DND-41 (cell line): ENCODE measurements at regions not wholly inside any gene's neighbourhood (a gene's known extent, or its start where the extent isn't known, plus 50 kb on each side); places are given as distances from the start of the nearest gene placed in this dataset.
"Not testable (repeated sequence)": the region's sequence is repeated elsewhere in the genome, so short reads cannot be mapped to it uniquely, and the experiment has no call there.

Source experiments
- ATAC-seq: fragments of 200-7000 bp; cut with Tn5 transposase; 3 replicates; pipeline ENCODE4 v1.9.1; 2021; ENCODE audit warnings: low read depth; ENCODE audit not compliant: insufficient read depth
- DNase-seq: peaks from one replicate; pipeline ENCODE4 v3.0.0-alpha.2; 2020
- H2AFZ ChIP-seq: 2 replicates; pipeline ENCODE4 v1.6.0; 2012; ENCODE audit warnings: low read depth, low read length
- H3K27ac ChIP-seq: 2 replicates; pipeline ENCODE4 v1.5.1; 2012; ENCODE audit warnings: low read length, inconsistent platforms
- H3K27me3 ChIP-seq: fragments of 200-600 bp; sonication (generic); 2 replicates; pipeline ENCODE4 v1.6.0; 2012; ENCODE audit warnings: low read length, mild to moderate bottlenecking, inconsistent platforms; ENCODE audit not compliant: insufficient read depth, poor library complexity
- H3K36me3 ChIP-seq: 2 replicates; pipeline ENCODE4 v1.5.1; 2012; ENCODE audit warnings: low read length, inconsistent platforms; ENCODE audit not compliant: insufficient read depth
- H3K4me1 ChIP-seq: 2 replicates; pipeline ENCODE4 v1.5.1; 2012; ENCODE audit warnings: mild to moderate bottlenecking, low read length; ENCODE audit not compliant: insufficient read depth
- H3K4me2 ChIP-seq: 2 replicates; pipeline ENCODE4 v1.6.0; 2012; ENCODE audit warnings: mild to moderate bottlenecking, moderate library complexity, low read length, inconsistent platforms; ENCODE audit not compliant: insufficient read depth
- H3K4me3 ChIP-seq, 2 experiments: fragments of 200-600 bp in 1 of 2; shearing (Covaris generic) in 1 of 2; 2 replicates each; pipeline ENCODE4 v1.5.1; 2012 to 2016; ENCODE audit warnings: inconsistent platforms in 2 of 2, low read length in 2 of 2, mild to moderate bottlenecking in 2 of 2, low read depth in 1 of 2, moderate library complexity in 1 of 2
- H3K79me2 ChIP-seq: 2 replicates; pipeline ENCODE4 v1.6.0; 2012; ENCODE audit warnings: low read length, inconsistent platforms; ENCODE audit not compliant: insufficient read depth
- H3K9ac ChIP-seq: 2 replicates; pipeline ENCODE4 v1.6.0; 2012; ENCODE audit warnings: low read depth, mild to moderate bottlenecking, inconsistent platforms, low read length, moderate library complexity
- H3K9me3 ChIP-seq: 2 replicates; pipeline ENCODE4 v1.5.1; 2012; ENCODE audit warnings: low read length, moderate library complexity, mild to moderate bottlenecking, inconsistent platforms; ENCODE audit not compliant: insufficient read depth, severe bottlenecking
- H4K20me1 ChIP-seq: 2 replicates; pipeline ENCODE4 v1.6.0; 2012; ENCODE audit warnings: low read length; ENCODE audit not compliant: insufficient read depth
- EZH2 ChIP-seq: IDR thresholded peaks from 3 replicates; pipeline ENCODE4 v1.6.1; 2012; ENCODE audit warnings: borderline replicate concordance, low read depth, mild to moderate bottlenecking, moderate library complexity, low read length, inconsistent platforms; ENCODE audit not compliant: severe bottlenecking
- TF ChIP-seq, protein P1 (sequence below): IDR thresholded peaks from 2 replicates; pipeline ENCODE4 v1.5.1; 2012; ENCODE audit warnings: borderline replicate concordance, low read length, moderate library complexity, mild to moderate bottlenecking; ENCODE audit not compliant: poor library complexity, severe bottlenecking; ENCODE audit errors: extremely low read depth

DNA sequence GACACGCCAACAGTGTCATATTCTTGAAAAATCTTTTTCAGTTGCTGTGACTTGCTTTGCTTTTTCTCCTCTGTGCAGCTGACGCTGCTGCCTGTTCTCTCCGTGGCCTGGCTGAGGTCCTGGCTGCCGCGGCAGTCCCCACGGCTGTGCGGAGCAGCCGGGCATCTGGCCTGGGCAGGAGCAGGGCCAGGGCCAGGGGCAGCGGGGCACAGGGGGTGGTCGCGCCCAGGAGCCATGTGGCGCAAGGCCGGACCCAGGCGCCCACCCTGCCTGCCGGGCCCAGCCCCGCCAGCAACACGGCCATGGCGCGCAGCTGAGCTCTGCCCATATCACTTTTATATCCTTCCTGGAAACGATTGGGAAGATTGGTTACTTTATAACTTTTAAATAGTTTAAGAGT is 109.4 kb upstream of the ACBD5 start:
- H3K27ac ChIP-seq: no peak overlapping the region
- TF ChIP-seq EZH2: no peak
- TF ChIP-seq, protein P1, sequence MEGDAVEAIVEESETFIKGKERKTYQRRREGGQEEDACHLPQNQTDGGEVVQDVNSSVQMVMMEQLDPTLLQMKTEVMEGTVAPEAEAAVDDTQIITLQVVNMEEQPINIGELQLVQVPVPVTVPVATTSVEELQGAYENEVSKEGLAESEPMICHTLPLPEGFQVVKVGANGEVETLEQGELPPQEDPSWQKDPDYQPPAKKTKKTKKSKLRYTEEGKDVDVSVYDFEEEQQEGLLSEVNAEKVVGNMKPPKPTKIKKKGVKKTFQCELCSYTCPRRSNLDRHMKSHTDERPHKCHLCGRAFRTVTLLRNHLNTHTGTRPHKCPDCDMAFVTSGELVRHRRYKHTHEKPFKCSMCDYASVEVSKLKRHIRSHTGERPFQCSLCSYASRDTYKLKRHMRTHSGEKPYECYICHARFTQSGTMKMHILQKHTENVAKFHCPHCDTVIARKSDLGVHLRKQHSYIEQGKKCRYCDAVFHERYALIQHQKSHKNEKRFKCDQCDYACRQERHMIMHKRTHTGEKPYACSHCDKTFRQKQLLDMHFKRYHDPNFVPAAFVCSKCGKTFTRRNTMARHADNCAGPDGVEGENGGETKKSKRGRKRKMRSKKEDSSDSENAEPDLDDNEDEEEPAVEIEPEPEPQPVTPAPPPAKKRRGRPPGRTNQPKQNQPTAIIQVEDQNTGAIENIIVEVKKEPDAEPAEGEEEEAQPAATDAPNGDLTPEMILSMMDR: no peak
- no peaks in the 10 kb centered on the region for H3K27me3 ChIP-seq
- no peaks in the 10 kb centered on the region for H3K9me3 ChIP-seq
- H3K4me2 ChIP-seq: no peak overlapping the region
- H4K20me1 ChIP-seq: no peaks in the 10 kb centered on the region
- no peak for ATAC-seq
- no peak overlapping the region for H3K4me3 ChIP-seq
- peaks cover 13% of the 10 kb centered on the region; the same call in 1 of the 2 replicates for H3K4me1 ChIP-seq
- H2AFZ ChIP-seq: no peak overlapping the region
- H3K9ac ChIP-seq: no peak overlapping the region
- no peak for DNase-seq
- no peaks in the 10 kb centered on the region for H3K79me2 ChIP-seq
- no peaks in the 10 kb centered on the region for H3K36me3 ChIP-seq

DNA sequence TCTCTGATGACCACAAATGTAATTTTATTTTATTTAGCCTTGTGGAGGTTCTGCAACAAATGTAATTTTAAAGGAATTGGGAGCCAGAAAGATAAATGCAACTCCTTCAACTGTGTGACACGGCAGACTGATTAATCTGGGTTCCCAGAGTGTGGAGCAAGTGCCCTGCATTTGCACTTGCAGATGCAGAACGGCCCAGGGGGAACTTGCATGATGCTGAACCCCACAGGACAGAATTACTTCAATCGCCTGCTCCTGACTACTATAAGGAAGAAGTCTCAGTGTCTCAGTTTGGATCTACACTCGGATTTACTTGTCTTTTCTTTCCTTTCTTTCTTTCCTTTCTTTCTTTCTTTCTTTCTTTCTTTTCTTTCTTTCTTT is 107.2 kb upstream of the ACBD5 start:
- H3K4me3 ChIP-seq, H3K9me3 ChIP-seq, H3K36me3 ChIP-seq, H3K79me2 ChIP-seq, H2AFZ ChIP-seq, H3K4me2 ChIP-seq, H3K9ac ChIP-seq, H3K27ac ChIP-seq, H3K27me3 ChIP-seq, H4K20me1 ChIP-seq: not testable (repeated sequence)
- ATAC-seq (peak; percentile 80), DNase-seq (peak; percentile 20)
- peaks cover 13% of the 10 kb centered on the region; the same call in 1 of the 2 replicates for H3K4me1 ChIP-seq

DNA sequence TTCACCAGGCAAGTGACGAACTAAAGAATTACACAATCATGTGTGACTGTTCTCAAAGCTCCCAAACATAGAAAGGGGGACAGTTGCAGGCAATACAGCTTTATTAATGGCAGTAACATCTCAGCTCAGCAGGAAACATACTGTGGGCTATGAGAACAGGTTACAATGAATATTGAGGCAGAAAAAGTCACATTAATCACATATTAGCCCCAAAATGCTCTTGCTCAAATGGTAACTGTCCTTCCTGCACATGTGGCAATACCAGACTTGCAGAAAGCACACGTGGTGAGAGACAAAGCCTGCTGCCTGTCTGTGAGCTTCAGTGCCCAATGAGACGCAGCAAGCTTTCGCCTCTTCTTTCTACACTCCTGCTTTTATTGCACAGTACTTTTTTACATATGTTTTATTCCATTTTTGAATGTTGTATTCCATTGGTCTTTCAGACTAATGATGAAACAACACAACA is 104.9 kb upstream of the ACBD5 start:
- Histone ChIP-seq H2AFZ (no peak overlapping the region), H3K4me1 (peaks cover 13% of the 10 kb centered on the region; the same call in 1 of the 2 replicates), H3K4me2 (no peak overlapping the region), H3K79me2 (no peaks in the 10 kb centered on the region), H3K4me3 (no peak overlapping the region), H3K9me3 (no peaks in the 10 kb centered on the region), H3K9ac (no peak overlapping the region), H3K36me3 (no peaks in the 10 kb centered on the region), H3K27me3 (peaks cover 11% of the 10 kb centered on the region), H3K27ac (no peak overlapping the region), H4K20me1 (no peaks in the 10 kb centered on the region)
- TF ChIP-seq EZH2: no peak
- TF ChIP-seq, protein P1: no peak
- ATAC-seq (peak; percentile 42; the same call in 1 of the 3 replicates), DNase-seq (no peak)

DNA sequence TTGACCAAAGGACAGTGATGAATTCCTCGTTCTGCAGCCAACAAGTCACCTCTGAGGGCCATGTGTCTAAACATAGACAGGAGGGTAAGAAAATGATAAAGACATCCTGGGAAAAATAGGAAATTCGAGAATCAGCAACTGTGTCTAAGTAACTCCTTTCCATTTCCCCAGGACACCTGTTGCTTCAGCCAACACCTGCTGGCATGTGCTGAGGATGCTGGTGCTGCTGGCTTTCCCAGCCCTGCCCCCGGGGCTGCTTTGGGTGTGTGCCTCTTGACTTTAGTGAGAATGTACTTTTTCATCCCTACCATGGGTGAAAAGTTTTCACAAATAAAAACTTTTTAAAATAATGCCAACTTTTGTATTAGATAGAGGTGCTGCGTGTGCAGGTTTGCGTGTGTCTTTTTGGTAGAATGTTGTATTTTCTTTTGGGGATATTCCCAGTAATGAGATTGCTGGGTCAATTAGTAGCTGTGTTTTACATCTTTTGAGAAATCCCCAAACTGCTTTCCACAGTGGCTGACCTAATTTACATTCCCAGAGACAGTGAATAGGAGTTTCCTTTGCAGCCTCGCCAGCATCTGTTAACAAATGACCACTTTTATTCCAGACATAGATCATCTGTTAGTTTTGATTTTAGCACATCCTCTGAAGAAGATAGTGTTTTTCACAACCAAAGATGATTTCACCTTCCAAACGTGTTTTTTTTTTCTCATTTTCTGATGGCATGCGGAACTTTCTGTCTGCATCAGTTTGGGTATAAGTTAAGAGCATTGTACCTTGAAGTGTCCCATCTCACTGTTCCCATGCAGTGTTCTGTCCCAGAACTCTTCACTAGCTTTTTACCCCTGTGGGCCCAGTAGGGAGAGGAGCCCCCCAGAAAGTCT is 104.2 kb upstream of the ACBD5 start:
- TF ChIP-seq, protein P1: no peak
- TF ChIP-seq EZH2: no peak
- no peak overlapping the region for H3K9ac ChIP-seq
- H2AFZ ChIP-seq: no peak overlapping the region
- peaks cover 13% of the 10 kb centered on the region; the same call in 1 of the 2 replicates for H3K4me1 ChIP-seq
- no peak overlapping the region for H3K4me2 ChIP-seq
- H3K79me2 ChIP-seq: no peaks in the 10 kb centered on the region
- H3K27ac ChIP-seq: no peak overlapping the region
- DNase-seq: no peak
- H3K4me3 ChIP-seq: no peak overlapping the region
- H3K9me3 ChIP-seq: no peaks in the 10 kb centered on the region
- H4K20me1 ChIP-seq: no peaks in the 10 kb centered on the region
- peaks cover 15% of the 10 kb centered on the region for H3K27me3 ChIP-seq
- no peaks in the 10 kb centered on the region for H3K36me3 ChIP-seq
- no peak for ATAC-seq
